IMR-90 (cell line): ENCODE measurements at regions not wholly inside any gene's neighbourhood (a gene's known extent, or its start where the extent isn't known, plus 50 kb on each side); places are given as distances from the start of the nearest gene placed in this dataset.

Source experiments
- FOS ChIP-seq: fragments of 150-350 bp; IDR thresholded peaks from 2 replicates; pipeline ENCODE4 v1.6.1; 2016; ENCODE audit warnings: low read depth, low read length
- MAFK ChIP-seq: IDR thresholded peaks from 2 replicates; pipeline ENCODE4 v1.6.1; 2012; ENCODE audit warnings: low read depth, low read length, improper control_type of control experiment
- MAZ ChIP-seq: IDR thresholded peaks from 2 replicates; pipeline ENCODE4 v1.6.1; 2012; ENCODE audit warnings: low read depth, mild to moderate bottlenecking, low read length, improper control_type of control experiment, moderate library complexity, borderline replicate concordance
- NFE2L2 ChIP-seq: fragments of 150-350 bp; IDR thresholded peaks from 2 replicates; pipeline ENCODE4 v1.6.1; 2016; ENCODE audit warnings: low read depth, mild to moderate bottlenecking, low read length
- POLR2A ChIP-seq: IDR thresholded peaks from 2 replicates; pipeline ENCODE4 v1.6.1; 2012; ENCODE audit warnings: mild to moderate bottlenecking, low read depth, low read length
- RAD21 ChIP-seq: IDR thresholded peaks from 2 replicates; pipeline ENCODE4 v1.6.1; 2012; ENCODE audit warnings: low read length, improper control_type of control experiment
- SMC3 ChIP-seq: fragments of 150-350 bp; IDR thresholded peaks from 2 replicates; pipeline ENCODE4 v1.6.1; 2016; ENCODE audit warnings: low read depth, mild to moderate bottlenecking, antibody characterized with exemption, low read length, moderate library complexity
- TF ChIP-seq, protein P1 (sequence below): conservative IDR thresholded peaks from 2 replicates; pipeline ENCODE4 v1.5.1; 2012; ENCODE audit warnings: mild to moderate bottlenecking, low read depth, low read length, improper control_type of control experiment
- TF ChIP-seq, protein P2 (sequence below): fragments of 150-350 bp; IDR thresholded peaks from 2 replicates; pipeline ENCODE4 v1.6.1; 2017; ENCODE audit warnings: mild to moderate bottlenecking, antibody characterized with exemption, low read length, low read depth

DNA sequence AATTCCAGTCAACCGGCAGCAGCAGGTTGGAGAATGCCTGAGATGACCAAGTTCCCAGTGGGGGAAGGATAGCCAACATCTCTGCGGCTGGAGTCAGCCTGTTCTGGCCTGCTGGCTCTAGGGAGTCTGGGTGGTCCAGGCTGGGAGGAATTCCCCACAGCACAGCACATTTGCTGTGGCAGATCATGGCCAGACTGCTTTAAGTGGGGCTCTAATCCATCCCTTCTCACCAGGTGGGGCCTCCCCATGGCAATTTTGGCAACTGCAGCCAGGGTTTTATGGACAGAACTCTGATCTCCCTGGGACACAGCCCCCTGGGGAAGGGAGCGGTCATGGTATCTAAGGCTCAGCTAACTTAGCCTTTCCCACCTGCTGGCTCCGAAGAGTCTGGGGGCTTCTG is 226.1 kb downstream of the DTWD2 start:
- TF ChIP-seq, protein P1, sequence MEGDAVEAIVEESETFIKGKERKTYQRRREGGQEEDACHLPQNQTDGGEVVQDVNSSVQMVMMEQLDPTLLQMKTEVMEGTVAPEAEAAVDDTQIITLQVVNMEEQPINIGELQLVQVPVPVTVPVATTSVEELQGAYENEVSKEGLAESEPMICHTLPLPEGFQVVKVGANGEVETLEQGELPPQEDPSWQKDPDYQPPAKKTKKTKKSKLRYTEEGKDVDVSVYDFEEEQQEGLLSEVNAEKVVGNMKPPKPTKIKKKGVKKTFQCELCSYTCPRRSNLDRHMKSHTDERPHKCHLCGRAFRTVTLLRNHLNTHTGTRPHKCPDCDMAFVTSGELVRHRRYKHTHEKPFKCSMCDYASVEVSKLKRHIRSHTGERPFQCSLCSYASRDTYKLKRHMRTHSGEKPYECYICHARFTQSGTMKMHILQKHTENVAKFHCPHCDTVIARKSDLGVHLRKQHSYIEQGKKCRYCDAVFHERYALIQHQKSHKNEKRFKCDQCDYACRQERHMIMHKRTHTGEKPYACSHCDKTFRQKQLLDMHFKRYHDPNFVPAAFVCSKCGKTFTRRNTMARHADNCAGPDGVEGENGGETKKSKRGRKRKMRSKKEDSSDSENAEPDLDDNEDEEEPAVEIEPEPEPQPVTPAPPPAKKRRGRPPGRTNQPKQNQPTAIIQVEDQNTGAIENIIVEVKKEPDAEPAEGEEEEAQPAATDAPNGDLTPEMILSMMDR, result no peak
- TF ChIP-seq NFE2L2 (no peak), POLR2A (no peak), MAFK (no peak), RAD21 (no peak), SMC3 (no peak), MAZ (no peak), FOS (no peak)
- TF ChIP-seq, protein P2, sequence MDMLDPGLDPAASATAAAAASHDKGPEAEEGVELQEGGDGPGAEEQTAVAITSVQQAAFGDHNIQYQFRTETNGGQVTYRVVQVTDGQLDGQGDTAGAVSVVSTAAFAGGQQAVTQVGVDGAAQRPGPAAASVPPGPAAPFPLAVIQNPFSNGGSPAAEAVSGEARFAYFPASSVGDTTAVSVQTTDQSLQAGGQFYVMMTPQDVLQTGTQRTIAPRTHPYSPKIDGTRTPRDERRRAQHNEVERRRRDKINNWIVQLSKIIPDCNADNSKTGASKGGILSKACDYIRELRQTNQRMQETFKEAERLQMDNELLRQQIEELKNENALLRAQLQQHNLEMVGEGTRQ, result no peak
